B cell (primary cell): ENCODE measurements at regions not wholly inside any gene's neighbourhood (a gene's known extent, or its start where the extent isn't known, plus 50 kb on each side); places are given as distances from the start of the nearest gene placed in this dataset.

Experiments
- ATAC-seq: fragments of 200-7000 bp; cut with Tn5 transposase; one replicate; pipeline ENCODE4 v1.10.0; 2021; ENCODE audit warnings: low read depth, mild to moderate bottlenecking, moderate number of reproducible peaks, moderate library complexity
- CTCF ChIA-PET: fragments of 350-600 bp; sonication (Branson Sonifier 250); formaldehyde crosslinking; loops from one replicate; lab custom pipeline; 2021; ENCODE audit warnings: antibody characterized with exemption, inconsistent platforms; lab: Charles Lee
- POLR2A ChIA-PET: fragments of 350-600 bp; sonication (Branson Sonifier 250); formaldehyde crosslinking; loops from one replicate; lab custom pipeline; 2021; ENCODE audit warnings: antibody characterized with exemption; lab: Charles Lee
- DNase-seq: peaks from one replicate; pipeline ENCODE4 v3.0.0; 2013
- H2AFZ ChIP-seq: 2 replicates; pipeline ENCODE4 v1.6.1; 2012; ENCODE audit warnings: mild to moderate bottlenecking, low read depth, low read length; ENCODE audit not compliant: insufficient read depth, poor library complexity, severe bottlenecking
- H3K27ac ChIP-seq, 2 donors: 1 replicate in 1 of 2; 2 replicates in 1 of 2; pipeline ENCODE4 v1.5.1; 2012 to 2013; ENCODE audit warnings: low read length in 2 of 2, mild to moderate bottlenecking in 2 of 2, moderate library complexity in 1 of 2
- H3K27me3 ChIP-seq, 4 experiments: fragments of 200-600 bp in 1 of 4; sonication (generic) in 1 of 4; replicated peaks in 1 of 4; 1 replicate in 2 of 4; 2 replicates in 2 of 4; pipeline versions ENCODE4 v1.6.1 to v1.7.0; 2013 to 2016; ENCODE audit warnings: low read length in 3 of 4, mild to moderate bottlenecking in 2 of 4, mixed read lengths in 1 of 4, moderate library complexity in 1 of 4; ENCODE audit not compliant: insufficient read depth in 4 of 4, control insufficient read depth in 3 of 4; ENCODE audit errors: control extremely low read depth in 1 of 4
- H3K36me3 ChIP-seq, 2 experiments: replicated peaks in 1 of 2; 1 replicate in 1 of 2; 2 replicates in 1 of 2; pipeline versions ENCODE4 v1.6.1 to v1.7.1; 2013; ENCODE audit warnings: low read length in 1 of 2; ENCODE audit not compliant: insufficient read depth in 2 of 2, control insufficient read depth in 1 of 2; ENCODE audit errors: control extremely low read depth in 1 of 2, extremely low read depth in 1 of 2
- H3K4me1 ChIP-seq, 2 donors: fragments of 200-600 bp in 1 of 2; sonication (generic) in 1 of 2; 1 replicate in 1 of 2; 2 replicates in 1 of 2; pipeline versions ENCODE4 v1.5.1 to v1.6.1; 2013 to 2017; ENCODE audit warnings: low read length in 2 of 2; ENCODE audit not compliant: control insufficient read depth in 2 of 2, insufficient read depth in 2 of 2
- H3K4me2 ChIP-seq: replicated peaks from 2 replicates; pipeline ENCODE3; 2012; ENCODE audit warnings: mild to moderate bottlenecking, low read depth, low read length; ENCODE audit not compliant: poor library complexity, severe bottlenecking
- H3K4me3 ChIP-seq, 5 experiments: fragments of 200-600 bp in 1 of 5; sonication (generic) in 1 of 5; 1 replicate in 3 of 5; 2 replicates in 2 of 5; pipeline versions ENCODE4 v1.5.1 to v1.7.0; 2011 to 2016; ENCODE audit warnings: low read length in 4 of 5, mild to moderate bottlenecking in 4 of 5, low read depth in 2 of 5, control low read depth in 1 of 5, moderate library complexity in 1 of 5; ENCODE audit not compliant: insufficient read depth in 1 of 5; ENCODE audit errors: control extremely low read depth in 1 of 5, extremely low read depth in 1 of 5
- H3K79me2 ChIP-seq: fragments of 200-600 bp; sonication (generic); one replicate; pipeline ENCODE4 v1.6.0; 2016; ENCODE audit warnings: low read length; ENCODE audit not compliant: control insufficient read depth, insufficient read depth
- H3K9ac ChIP-seq: fragments of 200-600 bp; sonication (generic); 2 replicates; pipeline ENCODE4 v1.6.1; 2017; ENCODE audit warnings: mild to moderate bottlenecking, low read length, moderate library complexity
- H3K9me3 ChIP-seq, 3 donors: one replicate each; pipeline versions ENCODE4 v1.6.1 to v1.7.1; 2013; ENCODE audit warnings: low read length in 2 of 3; ENCODE audit not compliant: control insufficient read depth in 2 of 3, insufficient read depth in 1 of 3; ENCODE audit errors: control extremely low read depth in 1 of 3
- H4K20me1 ChIP-seq: 2 replicates; pipeline ENCODE4 v1.6.0; 2012; ENCODE audit warnings: mild to moderate bottlenecking, low read length; ENCODE audit not compliant: insufficient read depth, control insufficient read depth, poor library complexity, severe bottlenecking
- H3K27ac Mint-ChIP-seq: one replicate; pipeline ENCODE4 v1.8.0; 2021; ENCODE audit warnings: mixed read lengths
- H3K27me3 Mint-ChIP-seq: one replicate; pipeline ENCODE4 v1.8.0; 2021; ENCODE audit warnings: mixed read lengths
- H3K4me1 Mint-ChIP-seq: one replicate; pipeline ENCODE4 v1.8.0; 2021; ENCODE audit warnings: mixed read lengths
- H3K4me3 Mint-ChIP-seq: one replicate; pipeline ENCODE4 v1.8.0; 2021; ENCODE audit warnings: mixed read lengths
- H3K9me3 Mint-ChIP-seq: one replicate; pipeline ENCODE4 v1.8.0; 2022; ENCODE audit warnings: mixed read lengths; ENCODE audit not compliant: insufficient read depth
- CTCF ChIP-seq: fragments of 200-600 bp; IDR thresholded peaks from one replicate; pipeline ENCODE4 v1.8.0; 2022; ENCODE audit warnings: antibody characterized with exemption, mild to moderate bottlenecking
- EZH2 ChIP-seq: IDR thresholded peaks from 2 replicates; pipeline ENCODE4 v1.6.1; 2012; ENCODE audit warnings: borderline replicate concordance, low read depth, mild to moderate bottlenecking, moderate library complexity, low read length; ENCODE audit not compliant: insufficient read depth, poor library complexity, severe bottlenecking
- WGBS: methylation state at CpG from one replicate; pipeline ENCODE4 v1.1.5; 2013; ENCODE audit warnings: missing lambda C conversion rate; ENCODE audit not compliant: insufficient coverage; 5-methylcytosine and 5-hydroxymethylcytosine counted together
- intact Hi-C: fragments of 100-400 bp; cut with micrococcal nuclease; formaldehyde crosslinking; loops from one replicate; pipeline ENCODE4 v1.10.0; 2022

- Histone ChIP-seq H3K9ac (no peak overlapping the region), H3K27me3 (no peaks in the 10 kb centered on the region), H3K9me3 (no peaks in the 10 kb centered on the region), H3K4me1 (no peaks in the 10 kb centered on the region), H3K36me3 (no peaks in the 10 kb centered on the region), H3K27ac (no peak overlapping the region), H3K4me3 (no peak overlapping the region), H3K4me2 (no peak overlapping the region), H4K20me1 (no peaks in the 10 kb centered on the region), H2AFZ (no peak overlapping the region), H3K79me2 (no peaks in the 10 kb centered on the region)
- POLR2A ChIA-PET, result no interaction called here
- Mint-ChIP-seq H3K4me3 (no peak overlapping the region), H3K27ac (no peak overlapping the region), H3K27me3 (peaks cover 10% of the 10 kb centered on the region), H3K9me3 (no peaks in the 10 kb centered on the region), H3K4me1 (no peaks in the 10 kb centered on the region)
- ATAC-seq (no peak), DNase-seq (no peak)
- CTCF ChIA-PET, result no interaction called here
- no peak for TF ChIP-seq CTCF
- no peak for TF ChIP-seq EZH2
- intact Hi-C loops, result no loop called here
- 90% methylated on average over 6 of the region's 8 CpGs for WGBS
Measured at GRCh38 chr13:28558567-28558966, 63.6 kb upstream of the FLT1 start.

GRCh38 chr13:28557725-28558520, 63.0 kb upstream of the FLT1 start:
- no peak for ATAC-seq
- no peak for DNase-seq
- ChIA-PET CTCF (no interaction called here), POLR2A (interaction anchor here (0.5 kb wide), 1 partner anchor 209 kb away, joined by 3 read pairs; no protein-coding TSS in a partner anchor)
- Mint-ChIP-seq H3K4me3 (no peak overlapping the region), H3K27ac (no peak overlapping the region), H3K27me3 (peaks cover 7% of the 10 kb centered on the region), H3K4me1 (no peaks in the 10 kb centered on the region), H3K9me3 (no peaks in the 10 kb centered on the region)
- no peaks in the 10 kb centered on the region for H4K20me1 ChIP-seq
- H3K36me3 ChIP-seq, result no peaks in the 10 kb centered on the region
- no peaks in the 10 kb centered on the region for H3K79me2 ChIP-seq
- no peaks in the 10 kb centered on the region for H3K27me3 ChIP-seq
- WGBS, result 67% methylated on average over 1 of the region's 5 CpGs
- intact Hi-C loops, result no loop called here
- H3K4me1 ChIP-seq, result no peaks in the 10 kb centered on the region
- H3K4me2 ChIP-seq, result no peak overlapping the region
- H3K4me3 ChIP-seq, result no peak overlapping the region
- no peaks in the 10 kb centered on the region for H3K9me3 ChIP-seq
- H3K9ac ChIP-seq, result no peak overlapping the region
- no peak for TF ChIP-seq EZH2
- TF ChIP-seq CTCF, result no peak
- H3K27ac ChIP-seq, result no peak overlapping the region
- no peak overlapping the region for H2AFZ ChIP-seq
